GM19023 (cell line): ENCODE measurements at regions not wholly inside any gene's neighbourhood (a gene's known extent, or its start where the extent isn't known, plus 50 kb on each side); places are given as distances from the start of the nearest gene placed in this dataset.
"Not testable (repeated sequence)": the region's sequence is repeated elsewhere in the genome, so short reads cannot be mapped to it uniquely, and the experiment has no call there.

Source experiments
- ATAC-seq: cut with Tn5 transposase; IDR thresholded peaks from one replicate; pipeline ENCODE4 v1.9.1; 2021; ENCODE audit warnings: mild to moderate bottlenecking, moderate library complexity; ENCODE audit not compliant: unreplicated experiment

- no peak for ATAC-seq
These were observed 483.8 kb upstream of the JARID2 start for GRCh38 chr6:14762077-14762476.

GRCh38 chr6:14763139-14763538 is 482.7 kb upstream of the JARID2 start:
- no peak for ATAC-seq

DNA sequence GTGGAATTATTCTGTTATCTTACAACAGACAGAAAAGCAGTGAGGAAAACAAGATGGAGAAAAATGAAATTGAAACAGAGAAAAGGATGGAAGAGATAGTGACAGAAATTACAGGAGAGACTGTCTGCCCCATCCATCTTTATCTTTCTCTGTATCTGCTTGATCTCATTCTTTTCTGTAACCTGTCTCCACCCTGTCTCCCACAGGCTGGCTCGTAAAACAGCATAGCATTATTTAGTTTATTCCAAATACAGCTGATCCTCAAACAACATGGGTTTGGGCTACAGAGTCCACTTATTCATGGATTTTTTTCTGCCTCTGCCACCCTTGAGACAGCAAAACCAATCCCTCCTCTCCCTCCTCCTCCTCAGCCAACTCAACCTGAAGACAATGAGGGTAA is 482.3 kb upstream of the JARID2 start:
- ATAC-seq = no peak

DNA sequence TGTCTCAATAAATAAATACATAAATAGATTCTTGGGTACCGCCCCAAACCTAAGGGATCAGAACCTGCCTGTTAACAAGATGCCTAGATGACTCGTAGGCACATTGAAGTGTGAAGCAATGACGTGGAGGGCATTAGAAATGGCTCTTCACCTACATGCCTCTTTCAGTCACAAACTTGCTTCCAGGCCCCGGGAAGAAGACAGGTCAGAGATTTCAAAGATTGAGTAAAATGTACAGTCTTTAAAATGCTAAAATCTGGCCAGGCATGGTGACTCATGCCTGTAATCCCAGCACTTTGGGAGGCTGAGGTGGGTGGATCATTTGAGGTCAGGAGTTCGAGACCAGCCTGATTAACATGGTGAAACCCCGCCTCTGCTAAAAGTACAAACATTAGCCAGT is 480.8 kb upstream of the JARID2 start:
- no peak for ATAC-seq

- no peak for ATAC-seq
These were observed 480.0 kb upstream of the JARID2 start for GRCh38 chr6:14765721-14766390.

- ATAC-seq = no peak
These were observed 479.4 kb upstream of the JARID2 start for GRCh38 chr6:14766391-14766994.

GRCh38 chr6:14767226-14767625 is 478.6 kb upstream of the JARID2 start:
- ATAC-seq = no peak

GRCh38 chr6:14770040-14770439 is 475.8 kb upstream of the JARID2 start:
- ATAC-seq = no peak

DNA sequence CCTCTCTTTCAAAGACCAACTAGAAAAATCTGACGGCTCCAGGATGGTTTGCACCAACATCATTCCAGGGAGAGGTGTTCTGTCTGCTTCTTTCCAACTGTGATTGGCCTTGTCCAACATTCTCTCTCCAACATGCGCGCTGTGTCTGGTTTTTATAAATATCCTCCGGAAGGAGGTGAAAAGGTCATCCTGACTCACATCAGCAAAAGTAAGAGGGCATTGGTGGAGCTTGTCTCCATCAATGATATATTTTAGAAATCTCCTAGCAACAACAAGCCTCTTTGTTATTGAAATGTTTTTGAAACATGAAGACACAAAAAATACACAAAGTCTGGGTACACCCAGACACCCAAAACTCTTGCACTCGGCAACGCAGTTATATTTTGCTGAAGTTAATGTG is 475.3 kb upstream of the JARID2 start:
- no peak for ATAC-seq

- ATAC-seq = no peak
These were observed 474.9 kb upstream of the JARID2 start for GRCh38 chr6:14771016-14771415.

DNA sequence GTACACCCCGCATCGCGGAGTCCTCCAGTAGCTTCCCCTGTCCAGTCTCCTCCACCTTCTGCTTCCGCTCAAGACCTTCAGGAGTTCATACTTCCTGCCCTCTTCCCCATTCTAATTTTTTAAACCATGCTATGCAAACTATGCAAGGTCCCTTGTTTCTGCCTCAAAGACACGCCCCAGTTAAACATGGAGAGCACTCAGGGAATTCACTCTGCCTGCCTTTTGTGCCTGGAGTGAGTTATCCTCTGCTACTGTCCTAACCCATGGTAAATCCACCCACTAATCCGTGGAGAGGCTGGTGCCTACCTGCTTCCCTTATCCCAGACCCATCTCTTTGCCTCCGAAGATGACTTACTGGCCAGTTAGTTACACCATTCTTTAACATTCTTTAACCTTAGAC is 473.7 kb upstream of the JARID2 start:
- ATAC-seq = no peak

DNA sequence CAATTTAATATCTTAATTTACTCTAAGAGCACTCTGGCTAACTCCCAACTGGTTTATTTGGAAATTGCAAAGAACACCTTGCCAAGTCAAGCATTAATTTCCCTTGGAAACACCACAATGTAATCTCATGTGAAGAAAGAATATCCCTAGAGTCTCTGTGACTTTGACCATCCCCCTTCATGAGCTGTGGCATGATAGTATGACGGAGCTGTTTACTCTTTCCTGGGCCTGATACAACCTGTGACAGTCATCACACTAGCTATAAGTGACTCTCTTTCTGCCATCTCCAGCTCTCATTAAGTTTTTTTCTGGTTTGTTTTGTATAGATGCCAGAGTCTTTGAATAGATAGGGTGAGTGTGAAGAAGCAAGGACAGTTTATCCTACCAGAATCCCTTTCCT is 470.3 kb upstream of the JARID2 start:
- no peak for ATAC-seq

DNA sequence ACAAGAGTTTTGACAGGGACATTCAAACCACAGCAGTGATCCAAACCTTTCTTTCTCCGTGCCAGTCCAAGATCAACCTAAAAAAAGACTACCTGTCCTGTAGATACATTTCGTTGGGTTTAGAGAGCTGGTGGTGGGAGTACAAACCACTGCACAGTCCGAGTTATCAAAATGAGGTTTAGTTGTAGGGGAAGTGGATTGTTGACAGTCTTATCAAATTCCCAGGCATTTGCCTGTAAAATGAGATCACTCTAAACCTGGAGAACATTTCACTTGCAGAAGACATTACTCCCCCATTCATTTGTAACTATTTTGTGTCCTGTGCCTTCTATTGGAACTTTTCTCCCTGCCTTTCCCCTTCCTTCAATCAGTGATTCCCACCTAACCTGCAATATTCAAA is 469.6 kb upstream of the JARID2 start:
- no peak for ATAC-seq

DNA sequence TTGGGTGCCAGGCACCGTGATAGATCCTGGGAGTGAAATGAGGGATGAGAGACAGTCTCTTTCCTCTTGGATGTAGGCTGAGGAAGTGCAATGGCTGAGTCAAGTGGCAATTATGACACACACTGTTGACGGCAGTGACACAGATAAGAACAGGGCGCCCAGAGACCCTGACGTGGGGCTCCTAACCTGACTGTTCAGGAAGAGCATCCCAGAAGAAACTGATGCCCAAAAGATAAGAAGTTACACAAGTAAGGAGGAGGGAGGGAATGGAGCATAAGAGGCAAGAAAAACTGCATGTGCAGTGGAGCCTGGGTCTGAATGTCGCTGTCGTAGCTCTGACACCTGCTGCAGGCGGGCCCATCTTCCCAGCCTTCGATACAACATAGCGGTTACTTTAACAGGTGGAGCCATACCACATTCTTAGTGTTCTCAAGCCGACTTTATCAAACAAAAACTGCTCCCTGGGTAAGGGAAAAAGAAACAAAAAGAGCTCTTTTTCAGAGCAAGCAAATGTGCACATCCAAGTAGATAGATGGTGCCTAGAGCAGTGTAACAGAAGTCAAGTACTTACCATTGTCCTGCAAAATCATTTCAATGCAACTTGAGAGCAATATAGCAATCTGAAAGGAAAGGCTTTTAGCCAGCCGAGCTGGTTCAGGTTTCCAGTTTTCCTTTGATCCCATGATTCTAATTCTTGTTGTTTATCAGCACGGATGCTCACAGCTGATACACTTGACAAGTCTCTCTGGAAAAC is 463.9 kb upstream of the JARID2 start:
- ATAC-seq = no peak

DNA sequence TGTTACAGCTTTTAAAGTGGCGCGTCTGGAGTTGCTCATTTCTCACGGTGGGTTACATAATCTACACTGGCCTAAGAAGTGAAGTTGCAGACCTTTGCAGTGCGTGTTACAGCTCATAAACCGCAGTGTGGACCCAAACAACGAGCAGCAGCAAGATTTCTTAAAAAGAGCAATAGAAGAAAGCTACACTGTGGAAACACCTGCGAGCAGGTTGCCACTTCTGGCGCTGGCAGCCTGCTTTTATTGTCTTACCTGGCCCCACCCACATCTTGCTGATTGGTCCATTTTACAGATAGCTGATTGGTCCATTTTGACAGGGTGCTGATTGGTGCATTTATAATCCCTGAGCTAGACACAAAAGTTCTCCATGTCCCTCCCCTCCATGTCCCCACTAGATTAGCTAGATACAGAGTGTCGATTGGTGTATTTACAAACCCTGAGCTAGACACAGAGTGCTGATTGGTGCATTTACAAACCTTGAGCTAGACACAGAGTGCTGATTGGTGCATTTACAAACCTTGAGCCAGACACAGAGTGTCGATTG is 462.9 kb upstream of the JARID2 start:
- ATAC-seq = not testable (repeated sequence)

- ATAC-seq = no peak
These were observed 462.3 kb upstream of the JARID2 start for GRCh38 chr6:14783594-14783993.

- no peak for ATAC-seq
These were observed 461.0 kb upstream of the JARID2 start for GRCh38 chr6:14784596-14785492.

- no peak for ATAC-seq
These were observed 460.4 kb upstream of the JARID2 start for GRCh38 chr6:14785493-14785790.

DNA sequence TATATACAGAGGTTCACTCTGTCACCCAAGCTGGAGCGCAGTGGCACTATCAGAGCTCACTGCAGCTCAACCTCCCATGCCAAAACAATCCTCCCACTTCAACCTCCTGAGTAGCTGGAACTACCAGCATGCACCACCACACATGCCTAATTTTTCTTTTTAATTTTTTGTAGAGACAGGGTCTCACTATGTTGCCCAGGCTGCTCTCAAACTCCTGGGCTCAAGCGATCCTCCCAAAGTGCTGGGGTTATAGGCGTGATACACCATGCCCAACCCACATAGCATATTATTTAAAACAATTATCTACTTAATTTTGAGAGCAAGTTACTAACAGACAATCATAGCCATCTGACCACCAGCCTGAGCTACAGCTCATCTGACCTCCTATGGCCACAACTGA is 459.9 kb upstream of the JARID2 start:
- no peak for ATAC-seq

DNA sequence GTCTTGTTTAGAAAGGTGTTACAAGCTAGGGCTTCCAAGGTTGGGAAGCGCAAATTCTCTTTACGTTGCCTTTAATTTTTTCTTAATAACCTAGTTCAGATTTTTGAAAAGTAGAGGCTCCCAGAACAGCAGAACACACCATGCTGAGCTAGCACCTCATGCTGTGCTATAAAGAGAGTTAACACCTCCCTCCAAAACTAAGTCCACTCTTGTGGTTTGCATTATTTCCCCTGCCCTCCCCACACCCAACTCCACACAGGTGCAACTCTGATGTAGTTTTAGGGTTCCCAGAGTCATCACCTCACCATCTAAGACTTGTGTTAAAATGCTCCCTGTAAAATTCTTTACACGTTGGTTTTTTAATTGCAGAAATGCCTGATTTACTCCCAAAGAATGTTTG is 459.4 kb upstream of the JARID2 start:
- no peak for ATAC-seq

- no peak for ATAC-seq
These were observed 458.6 kb upstream of the JARID2 start for GRCh38 chr6:14787250-14787649.
